NCI-H2196 (cell line): ENCODE measurements at regions not wholly inside any gene's neighbourhood (a gene's known extent, or its start where the extent isn't known, plus 50 kb on each side); places are given as distances from the start of the nearest gene placed in this dataset.
"Not testable (repeated sequence)": the region's sequence is repeated elsewhere in the genome, so short reads cannot be mapped to it uniquely, and the experiment has no call there.

Source experiments
- DNase-seq: peaks from one replicate; lab custom pipeline; 2025; ENCODE audit not compliant: unreplicated experiment; lab: John Stamatoyannopoulos, UW

DNA sequence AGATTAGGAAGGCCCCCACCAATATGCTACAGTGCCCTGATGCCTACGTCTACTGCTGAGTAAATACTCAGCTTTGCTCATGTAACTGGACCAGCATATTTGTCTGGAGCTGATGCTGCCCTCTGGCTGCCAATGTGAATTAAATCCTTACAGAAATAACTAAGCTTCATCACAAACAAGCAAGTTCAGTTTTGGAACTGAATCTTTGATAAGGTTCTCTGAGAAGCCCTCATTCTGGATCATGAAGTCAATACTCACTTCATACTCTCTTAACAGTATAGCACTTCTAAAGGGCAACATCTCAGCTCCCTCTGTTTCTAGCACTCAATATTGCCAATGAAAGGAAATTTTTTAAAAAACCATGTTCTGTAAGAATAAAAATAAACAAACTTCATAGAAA, 246.7 kb downstream of the ETV1 start:
- DNase-seq, result peak; percentile 21

GRCh38 chr7:13743226-13743625, 246.2 kb downstream of the ETV1 start:
- no peak for DNase-seq

- DNase-seq, result no peak
Observed at GRCh38 chr7:13745530-13745929, 243.9 kb downstream of the ETV1 start.

DNA sequence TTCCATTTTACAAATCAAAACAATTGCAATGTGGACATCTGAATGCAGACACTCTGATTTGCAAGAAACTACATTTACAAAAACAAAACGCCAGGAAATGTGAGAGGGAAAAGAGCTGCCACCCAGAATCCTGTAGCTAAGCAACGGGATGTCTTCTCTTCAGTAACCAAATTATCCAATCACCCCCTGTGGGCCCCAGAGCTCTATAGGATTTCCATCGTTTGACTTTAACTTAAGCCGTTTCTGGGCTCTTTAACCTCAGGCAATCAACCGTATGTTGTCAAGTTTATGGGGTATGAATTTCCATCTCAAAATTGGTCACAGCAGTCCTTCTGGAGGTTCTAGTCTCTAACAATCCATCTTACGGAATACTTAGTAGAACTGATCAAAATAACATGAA, 240.5 kb downstream of the ETV1 start:
- DNase-seq, result no peak

DNA sequence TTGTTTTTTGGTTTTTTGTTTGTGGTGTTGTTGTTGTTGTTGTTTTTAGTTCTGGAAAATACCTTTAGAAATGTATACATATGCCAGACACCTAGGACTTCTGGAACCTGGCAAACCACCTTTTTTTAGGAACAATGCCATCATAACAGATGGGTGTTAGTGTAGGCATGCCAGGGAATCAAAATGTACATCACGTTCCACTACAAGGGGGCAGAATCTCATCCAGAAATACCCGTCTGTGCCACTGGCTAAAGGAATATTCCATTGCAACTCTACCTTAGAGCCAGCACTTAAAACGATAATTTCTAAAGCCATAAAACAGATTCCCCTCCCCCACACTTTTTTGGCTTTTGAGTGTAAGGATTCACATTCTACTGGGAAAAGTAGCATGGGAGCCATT, 239.8 kb downstream of the ETV1 start:
- no peak for DNase-seq

DNA sequence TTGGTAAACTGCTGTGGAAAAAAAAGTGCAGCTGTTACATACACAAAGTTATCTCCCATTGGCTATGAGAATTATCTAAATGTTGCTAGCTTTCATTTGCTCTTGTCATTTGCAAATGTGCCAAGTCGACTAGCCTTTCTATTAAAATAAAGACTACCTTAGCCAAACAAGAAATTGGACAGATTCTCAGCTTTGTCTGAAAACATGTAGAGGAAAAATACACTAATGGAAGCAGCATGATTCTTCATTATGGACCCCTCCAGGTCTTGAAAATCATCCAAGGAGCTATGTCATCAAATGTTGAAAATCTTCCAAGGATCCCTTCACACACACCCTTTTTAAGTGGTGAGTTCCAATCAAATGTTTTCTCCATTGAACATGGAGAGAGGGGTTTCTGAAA, 237.7 kb downstream of the ETV1 start:
- DNase-seq, result no peak

DNA sequence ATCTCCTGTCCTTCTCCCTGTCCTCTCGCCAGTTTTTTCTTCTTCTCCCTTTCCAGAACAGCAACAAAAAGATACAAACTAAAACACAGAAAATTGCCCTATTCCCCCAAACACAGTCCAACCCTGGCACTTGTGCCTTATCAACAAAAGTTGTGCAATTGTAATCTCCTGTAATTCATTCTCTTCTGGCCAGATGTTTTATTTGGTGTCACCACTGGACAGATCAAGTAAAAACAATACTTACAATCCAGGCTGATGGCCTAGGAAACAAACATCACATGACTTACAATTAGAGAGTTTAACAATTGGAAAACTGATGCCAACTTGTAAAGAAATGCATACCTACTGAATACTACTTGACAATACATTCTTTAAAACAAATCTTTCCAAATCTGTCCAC, 231.6 kb downstream of the ETV1 start:
- no peak for DNase-seq

DNA sequence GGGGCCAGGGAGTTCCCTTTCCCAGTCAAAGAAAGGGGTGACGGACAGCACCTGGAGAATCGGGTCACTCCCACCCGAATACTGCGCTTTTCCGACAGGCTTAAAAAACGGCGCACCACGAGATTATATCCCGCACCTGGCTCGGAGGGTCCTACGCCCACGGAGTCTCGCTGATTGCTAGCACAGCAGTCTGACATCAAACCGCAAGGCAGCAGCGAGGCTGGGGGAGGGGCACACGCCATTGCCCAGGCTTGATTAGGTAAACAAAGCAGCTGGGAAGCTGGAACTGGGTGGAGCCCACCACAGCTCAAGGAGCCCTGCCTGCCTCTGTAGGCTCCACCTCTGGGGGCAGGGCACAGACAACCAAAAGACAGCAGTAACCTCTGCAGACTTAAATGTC, 223.6 kb downstream of the ETV1 start:
- DNase-seq, result not testable (repeated sequence)

DNA sequence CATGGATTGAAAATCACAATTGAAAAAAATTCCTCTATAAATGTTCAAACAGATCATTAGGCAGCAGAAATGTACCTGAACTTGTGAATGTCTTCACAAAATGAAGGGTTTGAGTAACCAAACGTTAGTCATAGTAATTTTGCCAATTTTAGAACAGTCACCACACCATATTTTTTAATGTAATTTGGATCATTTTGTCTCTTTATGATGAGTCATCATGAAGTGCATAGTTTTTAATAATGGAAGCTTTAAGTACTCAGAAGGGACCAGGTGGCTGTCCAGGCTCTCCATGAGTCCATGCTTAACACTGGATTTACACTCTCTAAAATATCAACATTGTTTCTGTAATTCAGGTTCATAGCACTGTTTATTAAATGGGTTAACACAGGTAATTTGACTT, 219.2 kb downstream of the ETV1 start:
- DNase-seq, result no peak

GRCh38 chr7:13774976-13775375, 214.5 kb downstream of the ETV1 start:
- no peak for DNase-seq

DNA sequence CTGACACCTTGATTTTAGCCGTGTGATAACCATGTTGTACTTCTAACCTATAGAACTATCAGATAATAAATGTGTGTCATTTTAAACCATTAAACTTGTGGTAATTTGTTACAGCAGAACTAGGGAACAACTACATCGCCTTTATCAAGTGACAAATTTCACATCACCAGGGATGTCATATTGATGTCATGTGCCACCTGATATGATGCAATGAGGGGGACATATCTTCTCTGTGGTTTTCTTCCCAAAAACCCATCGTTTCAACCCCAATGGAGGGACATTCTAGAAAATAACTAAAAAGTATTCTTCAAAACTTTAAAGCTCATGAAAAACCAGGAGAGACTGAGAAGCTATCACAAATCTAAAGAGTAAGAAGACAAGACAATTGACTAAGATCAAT, 212.2 kb downstream of the ETV1 start:
- DNase-seq, result no peak

- no peak for DNase-seq
Observed at GRCh38 chr7:13778967-13779366, 210.5 kb downstream of the ETV1 start.

GRCh38 chr7:13790611-13791010, 198.9 kb downstream of the ETV1 start:
- DNase-seq, result no peak

- DNase-seq, result no peak
Observed at GRCh38 chr7:13792208-13792607, 197.3 kb downstream of the ETV1 start.

DNA sequence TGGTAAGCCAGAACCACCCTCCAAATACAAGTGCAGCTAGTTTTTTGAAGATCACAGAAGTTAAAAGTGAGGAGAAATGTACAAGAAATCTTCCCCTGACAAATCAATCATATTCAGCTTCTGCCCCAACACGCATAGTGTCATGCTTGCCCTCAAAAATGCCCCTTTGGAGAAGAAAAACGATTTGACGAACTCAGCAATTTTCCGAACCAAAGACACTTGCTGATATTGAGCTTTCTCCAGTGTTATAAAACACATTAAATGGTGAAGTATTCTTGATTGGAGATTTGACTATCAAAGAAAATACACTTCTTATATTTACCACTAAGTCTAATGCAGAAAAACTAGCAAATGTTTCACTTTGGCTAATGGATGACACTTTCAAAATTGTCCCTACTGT, 195.5 kb downstream of the ETV1 start:
- no peak for DNase-seq

DNA sequence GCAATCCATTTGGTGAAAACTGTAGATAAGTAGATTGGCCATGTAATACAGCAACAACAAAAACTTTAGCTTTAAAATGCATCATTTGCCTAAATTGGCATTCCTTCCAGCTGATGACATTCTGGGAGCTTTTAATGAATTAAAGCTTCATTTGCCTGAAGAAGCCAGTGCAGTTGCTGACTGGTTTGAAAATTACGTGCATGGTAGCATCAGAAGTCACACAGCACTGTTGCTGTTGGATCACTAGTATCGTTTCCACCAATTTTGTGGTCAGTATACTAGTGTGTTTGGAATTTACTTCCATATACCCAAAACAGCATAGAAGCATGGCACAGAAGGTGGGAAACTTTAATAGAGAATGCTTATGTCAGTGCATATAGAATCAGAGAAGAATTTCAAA, 194.9 kb downstream of the ETV1 start:
- no peak for DNase-seq

DNA sequence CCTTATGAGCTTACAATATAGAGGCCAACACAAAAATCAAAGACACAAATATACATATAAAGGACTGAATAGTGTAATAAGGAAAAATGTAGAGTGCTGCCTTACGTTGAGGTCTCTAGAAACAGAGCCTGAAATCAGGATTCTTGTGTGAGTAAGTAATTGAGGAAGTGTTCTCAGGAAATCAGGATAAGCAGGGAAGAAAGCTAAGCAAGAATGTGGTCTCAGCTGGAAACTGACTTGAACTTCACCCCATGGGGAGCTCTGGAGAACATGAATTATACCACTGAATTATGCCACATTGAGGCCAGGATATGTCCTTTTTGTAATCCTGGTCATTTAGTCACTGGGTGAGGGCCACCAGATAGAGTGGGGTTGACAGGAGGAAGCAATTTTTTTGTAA, 191.9 kb downstream of the ETV1 start:
- DNase-seq, result no peak

GRCh38 chr7:13800694-13801448, 188.6 kb downstream of the ETV1 start:
- DNase-seq, result no peak

DNA sequence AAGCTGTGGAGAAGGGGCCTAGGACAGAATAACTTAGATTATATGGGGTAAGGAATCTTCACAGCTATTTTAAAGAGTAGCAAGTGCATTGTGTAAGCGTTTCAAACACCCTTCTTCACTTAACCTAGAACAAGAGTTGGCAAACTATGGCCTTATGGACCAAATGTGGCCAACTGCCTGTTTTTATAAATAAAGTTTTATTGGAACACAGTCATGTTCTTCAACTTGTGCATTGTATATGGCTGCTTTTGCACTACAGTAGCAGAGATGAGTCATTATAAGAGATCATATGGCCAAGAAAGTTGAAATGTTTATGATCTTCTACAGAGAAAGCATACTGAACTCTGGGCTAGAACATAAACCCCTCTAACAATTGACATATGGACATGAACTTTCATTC, 187.8 kb downstream of the ETV1 start:
- no peak for DNase-seq

DNA sequence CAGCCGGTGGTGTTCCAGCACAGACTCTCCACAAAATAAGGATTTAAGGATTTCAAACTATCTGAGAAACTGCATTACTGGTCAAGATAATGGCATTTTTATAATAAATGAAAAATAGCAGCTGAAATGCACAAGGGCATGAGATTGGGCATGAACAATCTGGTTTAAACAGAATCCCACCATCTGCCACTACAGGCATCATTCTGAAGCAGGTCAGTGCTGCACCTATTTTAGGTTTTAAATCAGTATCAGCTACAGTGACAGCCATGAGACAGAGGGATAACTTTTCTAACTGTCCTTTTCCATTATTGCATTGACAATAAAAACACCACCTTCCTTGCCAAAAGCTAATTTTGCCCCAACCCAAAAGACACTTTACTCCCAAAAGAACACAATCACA, 186.8 kb downstream of the ETV1 start:
- no peak for DNase-seq

DNA sequence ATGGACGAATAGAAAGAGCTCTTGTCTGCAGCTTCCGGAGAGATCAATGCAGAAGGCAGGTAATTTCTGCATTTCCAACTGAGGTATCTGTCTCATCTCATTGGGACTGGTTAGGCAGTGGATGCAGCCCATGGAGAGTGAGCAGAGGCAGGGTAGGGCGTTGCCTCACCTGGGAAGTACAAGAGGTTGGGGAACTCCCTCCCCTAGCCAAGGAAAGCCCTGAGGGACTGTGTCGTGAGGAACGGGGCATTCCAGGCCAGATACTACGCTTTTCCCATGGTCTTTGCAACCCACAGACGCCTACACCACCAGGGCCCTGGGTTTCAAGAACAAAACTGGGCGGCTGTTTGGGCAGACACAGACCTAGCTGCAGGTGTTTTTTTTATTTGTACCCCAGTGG, 186.3 kb downstream of the ETV1 start:
- no peak for DNase-seq

DNA sequence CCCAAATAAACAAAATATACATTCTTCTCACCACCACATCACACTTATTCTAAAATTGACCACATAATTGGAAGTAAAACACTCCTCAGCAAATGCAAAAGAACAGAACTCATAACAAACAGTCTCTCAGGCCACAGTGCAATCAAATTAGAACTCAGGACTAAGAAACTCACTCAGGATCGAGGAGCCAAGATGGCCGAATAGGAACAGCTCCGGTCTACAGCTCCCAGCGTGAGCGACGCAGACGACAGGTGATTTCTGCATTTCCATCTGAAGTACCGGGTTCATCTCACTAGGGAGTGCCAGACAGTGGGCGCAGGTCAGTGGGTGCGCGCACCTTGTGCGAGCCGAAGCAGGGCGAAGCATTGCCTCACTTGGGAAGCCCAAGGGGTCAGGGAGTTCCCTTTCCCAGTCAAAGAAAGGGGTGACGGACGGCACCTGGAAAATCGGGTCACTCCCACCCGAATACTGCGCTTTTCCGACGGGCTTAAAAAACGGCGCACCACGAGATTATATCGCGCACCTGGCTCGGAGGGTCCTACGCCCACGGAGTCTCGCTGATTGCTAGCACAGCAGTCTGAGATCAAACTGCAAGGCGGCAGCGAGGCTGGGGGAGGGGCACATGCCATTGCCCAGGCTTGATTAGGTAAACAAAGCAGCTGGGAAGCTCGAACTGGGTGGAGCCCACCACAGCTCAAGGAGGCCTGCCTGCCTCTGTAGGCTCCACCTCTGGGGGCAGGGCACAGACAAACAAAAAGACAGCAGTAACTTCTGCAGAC, 183.2 kb downstream of the ETV1 start:
- DNase-seq, result not testable (repeated sequence)

DNA sequence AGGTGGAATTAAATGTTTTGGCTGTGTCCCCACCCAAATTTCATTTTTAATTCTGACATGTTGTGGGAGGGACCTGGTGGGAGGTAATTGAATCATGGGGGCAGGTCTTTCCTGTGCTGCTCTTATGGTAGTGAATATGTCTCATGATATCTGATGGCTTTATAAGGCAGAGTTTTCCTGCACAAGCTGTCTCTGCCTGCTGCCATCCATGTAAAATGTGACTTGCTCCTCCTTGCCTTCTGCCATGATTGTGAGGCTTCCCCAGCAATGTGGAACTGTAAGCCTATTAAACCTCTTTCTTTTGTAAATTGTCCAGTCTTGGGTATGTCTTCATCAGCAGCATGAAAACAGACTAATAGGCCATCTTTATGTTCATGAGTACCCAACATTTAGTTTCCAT, 172.2 kb downstream of the ETV1 start:
- not testable (repeated sequence) for DNase-seq
